ENCODE measurements at regions not wholly inside any gene's neighbourhood (a gene's known extent, or its start where the extent isn't known, plus 50 kb on each side); places are given as distances from the start of the nearest gene placed in this dataset.

- TF ChIP-seq ZBTB40 (IDR thresholded peaks at IDR 0.05; ENCODE audit: borderline replicate concordance) = no peak
- no peak for TF ChIP-seq BRCA1 (IDR thresholded peaks at IDR 0.05; ENCODE audit: low read depth, low read length)
- no peak for TF ChIP-seq CTCF (IDR thresholded peaks at IDR 0.05 in 2 of 3, conservative IDR thresholded peaks at IDR 0.05 in 1 of 3; ENCODE audit: control insufficient read depth in 2 of 3, extremely low read depth in 1 of 3, insufficient read depth in 1 of 3, low read depth in 3 of 3, low read length in 3 of 3)
- TF ChIP-seq CEBPB (IDR thresholded peaks at IDR 0.05; ENCODE audit: borderline replicate concordance in 1 of 2, low read depth in 2 of 2, low read length in 2 of 2) = no peak
- TF ChIP-seq PRDM15 (CRISPR knock-in tag; IDR thresholded peaks at IDR 0.05) = no peak
- no peak for TF ChIP-seq CREB1 (IDR thresholded peaks at IDR 0.05; ENCODE audit: low read depth)
- no peak for TF ChIP-seq MEF2B (IDR thresholded peaks at IDR 0.05; ENCODE audit: partially characterized antibody, poor library complexity, severe bottlenecking)
- TF ChIP-seq CHD1 (IDR thresholded peaks at IDR 0.05; ENCODE audit: low read depth, low read length) = no peak
These were observed 427.8 kb upstream of the MCTP2 start for GRCh38 chr15:93803421-93804152.

Data from GM12878 (cell line).